Stomach (tissue), 4 donors: ENCODE measurements at regions not wholly inside any gene's neighbourhood (a gene's known extent, or its start where the extent isn't known, plus 50 kb on each side); places are given as distances from the start of the nearest gene placed in this dataset.

Experiments
- POLR2A ChIP-seq, 4 donors: fragments of 450-650 bp; IDR thresholded peaks; one replicate each; pipeline ENCODE4 v1.6.1; 2016; ENCODE audit warnings: antibody characterized with exemption in 4 of 4, control low read depth in 2 of 4, mild to moderate bottlenecking in 1 of 4, moderate library complexity in 1 of 4
- POLR2AphosphoS5 ChIP-seq, 3 donors: sonication (generic); formaldehyde crosslinking; IDR thresholded peaks; one replicate each; pipeline ENCODE4 v1.6.1; 2016; ENCODE audit warnings: antibody characterized with exemption in 3 of 3

- no peak for TF ChIP-seq POLR2A (IDR thresholded peaks at IDR 0.05)
- TF ChIP-seq POLR2AphosphoS5 (IDR thresholded peaks at IDR 0.05), result no peak
These were observed 79.0 kb upstream of the MAP10 start for GRCh38 chr1:232726048-232726779.
